DND-41 (cell line): ENCODE measurements at regions not wholly inside any gene's neighbourhood (a gene's known extent, or its start where the extent isn't known, plus 50 kb on each side); places are given as distances from the start of the nearest gene placed in this dataset.

Source experiments
- ATAC-seq: fragments of 200-7000 bp; cut with Tn5 transposase; 3 replicates; pipeline ENCODE4 v1.9.1; 2021; ENCODE audit warnings: low read depth; ENCODE audit not compliant: insufficient read depth
- DNase-seq: peaks from one replicate; pipeline ENCODE4 v3.0.0-alpha.2; 2020
- H2AFZ ChIP-seq: 2 replicates; pipeline ENCODE4 v1.6.0; 2012; ENCODE audit warnings: low read depth, low read length
- H3K27ac ChIP-seq: 2 replicates; pipeline ENCODE4 v1.5.1; 2012; ENCODE audit warnings: low read length, inconsistent platforms
- H3K27me3 ChIP-seq: fragments of 200-600 bp; sonication (generic); 2 replicates; pipeline ENCODE4 v1.6.0; 2012; ENCODE audit warnings: low read length, mild to moderate bottlenecking, inconsistent platforms; ENCODE audit not compliant: insufficient read depth, poor library complexity
- H3K36me3 ChIP-seq: 2 replicates; pipeline ENCODE4 v1.5.1; 2012; ENCODE audit warnings: low read length, inconsistent platforms; ENCODE audit not compliant: insufficient read depth
- H3K4me1 ChIP-seq: 2 replicates; pipeline ENCODE4 v1.5.1; 2012; ENCODE audit warnings: mild to moderate bottlenecking, low read length; ENCODE audit not compliant: insufficient read depth
- H3K4me2 ChIP-seq: 2 replicates; pipeline ENCODE4 v1.6.0; 2012; ENCODE audit warnings: mild to moderate bottlenecking, moderate library complexity, low read length, inconsistent platforms; ENCODE audit not compliant: insufficient read depth
- H3K4me3 ChIP-seq, 2 experiments: fragments of 200-600 bp in 1 of 2; shearing (Covaris generic) in 1 of 2; 2 replicates each; pipeline ENCODE4 v1.5.1; 2012 to 2016; ENCODE audit warnings: inconsistent platforms in 2 of 2, low read length in 2 of 2, mild to moderate bottlenecking in 2 of 2, low read depth in 1 of 2, moderate library complexity in 1 of 2
- H3K79me2 ChIP-seq: 2 replicates; pipeline ENCODE4 v1.6.0; 2012; ENCODE audit warnings: low read length, inconsistent platforms; ENCODE audit not compliant: insufficient read depth
- H3K9ac ChIP-seq: 2 replicates; pipeline ENCODE4 v1.6.0; 2012; ENCODE audit warnings: low read depth, mild to moderate bottlenecking, inconsistent platforms, low read length, moderate library complexity
- H3K9me3 ChIP-seq: 2 replicates; pipeline ENCODE4 v1.5.1; 2012; ENCODE audit warnings: low read length, moderate library complexity, mild to moderate bottlenecking, inconsistent platforms; ENCODE audit not compliant: insufficient read depth, severe bottlenecking
- H4K20me1 ChIP-seq: 2 replicates; pipeline ENCODE4 v1.6.0; 2012; ENCODE audit warnings: low read length; ENCODE audit not compliant: insufficient read depth
- CTCF ChIP-seq: IDR thresholded peaks from 2 replicates; pipeline ENCODE4 v1.5.1; 2012; ENCODE audit warnings: borderline replicate concordance, low read length, moderate library complexity, mild to moderate bottlenecking; ENCODE audit not compliant: poor library complexity, severe bottlenecking; ENCODE audit errors: extremely low read depth
- EZH2 ChIP-seq: IDR thresholded peaks from 3 replicates; pipeline ENCODE4 v1.6.1; 2012; ENCODE audit warnings: borderline replicate concordance, low read depth, mild to moderate bottlenecking, moderate library complexity, low read length, inconsistent platforms; ENCODE audit not compliant: severe bottlenecking

GRCh38 chr19:29060813-29061364, 152.1 kb downstream of the UQCRFS1 start:
- no peak overlapping the region for H2AFZ ChIP-seq
- TF ChIP-seq CTCF (no peak), EZH2 (no peak)
- no peak for DNase-seq
- no peaks in the 10 kb centered on the region for H3K9me3 ChIP-seq
- no peak overlapping the region for H3K27ac ChIP-seq
- H4K20me1 ChIP-seq, result no peaks in the 10 kb centered on the region
- no peak overlapping the region for H3K4me2 ChIP-seq
- no peaks in the 10 kb centered on the region for H3K4me1 ChIP-seq
- no peaks in the 10 kb centered on the region for H3K79me2 ChIP-seq
- no peak overlapping the region for H3K9ac ChIP-seq
- H3K27me3 ChIP-seq, result no peaks in the 10 kb centered on the region
- ATAC-seq, result no peak
- no peaks in the 10 kb centered on the region for H3K36me3 ChIP-seq
- no peak overlapping the region for H3K4me3 ChIP-seq

DNA sequence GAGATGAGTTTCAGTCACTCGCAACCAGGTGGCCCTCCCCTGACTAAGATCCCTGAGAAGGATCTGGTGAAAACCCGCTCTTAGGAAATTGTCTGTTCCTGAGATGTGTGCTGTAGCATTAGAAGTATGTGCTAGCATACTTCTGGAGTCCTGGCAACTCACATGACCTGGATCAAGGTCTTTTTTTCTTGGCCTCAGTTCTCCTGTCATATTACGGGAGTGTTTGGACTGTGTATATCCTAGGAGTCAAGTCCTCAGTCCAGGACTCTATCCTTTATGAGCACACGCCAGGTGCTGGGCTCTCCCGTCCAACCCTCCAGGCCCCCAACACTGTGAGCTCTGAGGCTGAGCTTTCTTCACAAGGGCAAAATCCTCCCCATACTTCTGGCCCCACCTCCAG, 156.4 kb downstream of the UQCRFS1 start:
- Histone ChIP-seq H3K9ac (no peak overlapping the region), H3K79me2 (no peaks in the 10 kb centered on the region), H4K20me1 (no peaks in the 10 kb centered on the region), H3K9me3 (no peaks in the 10 kb centered on the region), H3K4me1 (no peaks in the 10 kb centered on the region), H3K27me3 (peaks cover 2% of the 10 kb centered on the region), H3K4me2 (no peak overlapping the region), H2AFZ (no peak overlapping the region), H3K4me3 (no peak overlapping the region), H3K36me3 (no peaks in the 10 kb centered on the region), H3K27ac (no peak overlapping the region)
- DNase-seq (no peak), ATAC-seq (no peak)
- no peak for TF ChIP-seq EZH2
- TF ChIP-seq CTCF, result no peak

DNA sequence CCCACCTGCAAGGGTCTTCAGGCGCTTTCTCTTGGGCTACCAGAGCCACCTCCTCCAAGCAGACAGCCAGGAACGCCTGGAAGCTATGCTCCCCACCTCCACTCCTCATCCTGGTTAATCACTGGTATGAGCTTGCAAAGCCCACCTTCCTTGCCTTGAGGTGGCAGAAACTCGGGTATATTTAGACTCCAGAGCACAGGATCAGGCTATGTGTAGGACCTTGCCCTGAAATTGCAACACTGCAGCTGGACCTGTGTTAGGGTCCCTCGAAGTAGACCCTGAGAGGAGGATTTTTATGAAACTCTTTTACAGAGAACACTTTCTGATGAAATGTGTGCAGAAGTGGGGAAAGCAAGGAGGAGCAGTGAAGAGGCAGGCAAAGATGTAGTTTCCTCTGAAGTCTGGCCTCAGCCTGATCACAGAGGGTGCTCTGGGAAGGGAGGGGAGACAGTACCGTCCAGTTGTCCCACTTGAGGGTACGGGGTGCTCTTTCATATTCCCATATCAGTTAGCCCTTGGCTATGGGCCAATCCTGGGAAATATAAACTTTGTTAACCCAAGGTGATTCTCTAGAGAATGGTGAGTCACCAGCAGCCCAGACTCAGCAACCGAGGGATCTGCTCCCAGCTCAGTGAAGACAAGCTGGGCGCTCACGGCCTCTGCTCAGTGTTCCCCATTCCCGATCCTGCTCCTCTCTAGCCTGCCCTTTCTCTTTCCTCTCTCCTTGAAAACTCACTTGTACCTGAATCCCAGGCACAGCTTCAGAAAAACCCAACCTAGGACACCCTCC, 157.9 kb downstream of the UQCRFS1 start:
- Histone ChIP-seq H4K20me1 (no peaks in the 10 kb centered on the region), H3K9me3 (no peaks in the 10 kb centered on the region), H3K4me3 (no peak overlapping the region), H3K27me3 (peaks cover 2% of the 10 kb centered on the region), H3K9ac (no peak overlapping the region), H3K4me2 (no peak overlapping the region), H3K79me2 (no peaks in the 10 kb centered on the region), H3K36me3 (no peaks in the 10 kb centered on the region), H3K27ac (no peak overlapping the region), H3K4me1 (no peaks in the 10 kb centered on the region), H2AFZ (no peak overlapping the region)
- ATAC-seq (no peak), DNase-seq (no peak)
- TF ChIP-seq EZH2, result no peak
- TF ChIP-seq CTCF, result no peak
